GM12873 (cell line): ENCODE measurements at regions not wholly inside any gene's neighbourhood (a gene's known extent, or its start where the extent isn't known, plus 50 kb on each side); places are given as distances from the start of the nearest gene placed in this dataset.

ENCODE experiments used
- CTCF ChIP-seq: IDR thresholded peaks from 2 replicates; pipeline ENCODE4 v1.5.1; 2012; ENCODE audit warnings: low read depth, mild to moderate bottlenecking, moderate library complexity, low read length, control low read depth; ENCODE audit not compliant: insufficient read depth; ENCODE audit errors: missing control alignments

- no peak for TF ChIP-seq CTCF
Measured at GRCh38 chr3:72128921-72129320, 344.0 kb upstream of the PROK2 start.

- no peak for TF ChIP-seq CTCF
Measured at GRCh38 chr3:72127844-72128243, 342.9 kb upstream of the PROK2 start.

GRCh38 chr3:72127224-72127612 lies 342.3 kb upstream of the PROK2 start:
- no peak for TF ChIP-seq CTCF

GRCh38 chr3:72126441-72127223 lies 341.7 kb upstream of the PROK2 start:
- TF ChIP-seq CTCF, result no peak

GRCh38 chr3:72123908-72124441 lies 339.0 kb upstream of the PROK2 start:
- no peak for TF ChIP-seq CTCF

GRCh38 chr3:72120806-72121778 lies 336.1 kb upstream of the PROK2 start:
- no peak for TF ChIP-seq CTCF

GRCh38 chr3:72120039-72120438 lies 335.1 kb upstream of the PROK2 start:
- TF ChIP-seq CTCF, result no peak
